MM.1S (cell line): ENCODE measurements at regions not wholly inside any gene's neighbourhood (a gene's known extent, or its start where the extent isn't known, plus 50 kb on each side); places are given as distances from the start of the nearest gene placed in this dataset.
A peak's percentile ranks its signal among the peaks of the same experiment; 100 is the strongest.
"Not testable (repeated sequence)": the region's sequence is repeated elsewhere in the genome, so short reads cannot be mapped to it uniquely, and the experiment has no call there.

ENCODE experiments used
- DNase-seq: peaks from one replicate; pipeline ENCODE4 v3.0.0-alpha.2; 2015
- H2AFZ ChIP-seq: fragments of 300-600 bp; sonication (generic); 2 replicates; pipeline ENCODE4 v1.6.0; 2016; ENCODE audit warnings: antibody characterized with exemption, low read length
- H3F3A ChIP-seq: fragments of 300-600 bp; sonication (generic); 2 replicates; pipeline ENCODE4 v1.6.1; 2016; ENCODE audit warnings: mild to moderate bottlenecking, antibody characterized with exemption, low read length, moderate library complexity, mixed read lengths; ENCODE audit not compliant: insufficient read depth
- H3K27ac ChIP-seq: fragments of 300-600 bp; sonication (generic); 2 replicates; pipeline ENCODE4 v1.5.1; 2016; ENCODE audit warnings: mild to moderate bottlenecking, low read length
- H3K27me3 ChIP-seq: fragments of 300-600 bp; sonication (generic); replicated peaks from 2 replicates; pipeline ENCODE4 v1.6.0; 2016; ENCODE audit warnings: low read length; ENCODE audit not compliant: insufficient read depth
- H3K36me3 ChIP-seq: fragments of 300-600 bp; sonication (generic); replicated peaks from 2 replicates; pipeline ENCODE4 v1.6.1; 2016; ENCODE audit warnings: mild to moderate bottlenecking, low read length, mixed read lengths; ENCODE audit not compliant: insufficient read depth
- H3K4me1 ChIP-seq: fragments of 300-600 bp; sonication (generic); 2 replicates; pipeline ENCODE4 v1.6.1; 2016; ENCODE audit warnings: low read length, mixed read lengths
- H3K4me2 ChIP-seq: fragments of 300-600 bp; sonication (generic); 2 replicates; pipeline ENCODE4 v1.6.0; 2016; ENCODE audit warnings: low read depth, low read length
- H3K4me3 ChIP-seq: fragments of 300-600 bp; sonication (generic); 2 replicates; pipeline ENCODE4 v1.5.1; 2016; ENCODE audit warnings: low read length, mixed read lengths
- H3K79me2 ChIP-seq: fragments of 300-600 bp; sonication (generic); 2 replicates; pipeline ENCODE4 v1.6.1; 2016; ENCODE audit warnings: mixed run types, low read length, mixed read lengths
- H3K9ac ChIP-seq: fragments of 300-600 bp; sonication (generic); 2 replicates; pipeline ENCODE4 v1.6.1; 2016; ENCODE audit warnings: low read length, mixed read lengths
- H3K9me2 ChIP-seq: fragments of 300-600 bp; sonication (generic); replicated peaks from 2 replicates; pipeline ENCODE4 v1.6.1; 2016; ENCODE audit warnings: mild to moderate bottlenecking, low read length, mixed read lengths; ENCODE audit not compliant: insufficient read depth
- H3K9me3 ChIP-seq: fragments of 300-600 bp; sonication (generic); replicated peaks from 2 replicates; pipeline ENCODE4 v1.6.1; 2016; ENCODE audit warnings: mild to moderate bottlenecking, low read length, mixed read lengths; ENCODE audit not compliant: insufficient read depth
- H4K20me1 ChIP-seq: fragments of 300-600 bp; sonication (generic); 2 replicates; pipeline ENCODE4 v1.6.1; 2016; ENCODE audit warnings: mild to moderate bottlenecking, low read length, moderate library complexity, mixed read lengths; ENCODE audit not compliant: insufficient read depth
- EZH2 ChIP-seq: fragments of 300-600 bp; sonication (generic); optimal IDR thresholded peaks from 2 replicates; pipeline ENCODE3; 2017; ENCODE audit warnings: low read depth, mild to moderate bottlenecking, antibody characterized with exemption, low read length, mixed read lengths
- EZH2phosphoT487 ChIP-seq: fragments of 300-600 bp; sonication (generic); IDR thresholded peaks from 2 replicates; pipeline ENCODE4 v1.6.1; 2018; ENCODE audit warnings: antibody characterized with exemption, low read length
- TF ChIP-seq, protein P1 (sequence below): fragments of 300-600 bp; sonication (generic); IDR thresholded peaks from 2 replicates; pipeline ENCODE4 v1.5.1; 2016; ENCODE audit warnings: antibody characterized with exemption, low read length, mixed read lengths

DNA sequence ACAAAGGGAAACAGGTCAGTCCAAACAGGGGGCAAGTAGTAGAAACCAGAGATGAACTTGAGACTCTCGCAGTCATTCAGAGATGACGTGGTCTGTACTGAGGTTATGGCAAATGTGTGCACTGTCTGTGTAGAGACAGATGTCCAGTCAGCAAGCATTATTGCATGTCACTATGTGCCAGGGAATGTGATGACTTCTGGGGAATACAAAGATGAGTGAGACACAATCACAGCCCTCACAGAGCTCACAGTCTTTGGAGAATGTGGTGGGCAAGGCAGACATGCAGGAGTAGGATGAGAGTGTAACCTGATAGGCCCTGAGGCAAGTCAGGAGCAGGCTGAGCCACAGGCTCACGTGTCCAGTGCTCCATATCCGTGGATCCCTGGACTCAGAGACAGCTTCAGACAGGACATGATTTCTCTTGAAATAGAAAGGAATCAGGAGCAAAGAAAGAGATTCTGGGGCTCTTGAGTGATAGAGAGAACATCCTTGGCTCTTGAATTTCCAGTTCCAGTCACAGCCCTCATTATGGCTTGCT, 550.7 kb downstream of the ETS1 start:
- no peak overlapping the region for H2AFZ ChIP-seq

DNA sequence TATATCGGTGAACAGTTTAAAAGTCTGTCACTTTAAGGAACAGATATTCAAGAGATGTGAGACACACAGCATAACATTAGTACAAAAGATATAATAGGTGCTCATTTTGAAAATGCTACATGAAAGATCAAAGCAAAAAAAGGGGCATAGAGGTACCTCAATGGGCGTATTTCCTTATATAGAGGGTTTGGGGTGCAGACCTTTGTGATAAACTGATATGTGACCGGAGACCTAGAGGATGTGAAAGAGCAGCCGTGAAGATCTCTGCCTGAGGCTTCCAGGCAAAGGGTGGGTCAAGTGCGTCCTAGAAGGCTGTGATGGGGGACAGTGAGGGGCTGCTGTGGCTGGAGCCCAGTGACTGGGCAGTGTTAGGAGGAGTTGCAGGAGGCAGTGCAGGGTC, 551.4 kb downstream of the ETS1 start:
- Histone ChIP-seq H3K27me3 (no peaks in the 10 kb centered on the region), H3K79me2 (no peaks in the 10 kb centered on the region), H3K4me2 (no peak overlapping the region)

More for the DNA sequence above, 550.7 kb downstream of the ETS1 start:
- Histone ChIP-seq H3K36me3 (no peaks in the 10 kb centered on the region), H3K79me2 (no peaks in the 10 kb centered on the region), H3K9me3 (no peaks in the 10 kb centered on the region), H3K27ac (no peak overlapping the region), H4K20me1 (no peaks in the 10 kb centered on the region), H3K4me3 (no peak overlapping the region), H3K4me1 (peaks cover 9% of the 10 kb centered on the region), H3K9me2 (no peaks in the 10 kb centered on the region), H3K4me2 (no peak overlapping the region), H3F3A (no peaks in the 10 kb centered on the region), H3K9ac (no peak overlapping the region), H3K27me3 (no peaks in the 10 kb centered on the region)
- TF ChIP-seq EZH2 = no peak
- no peak for TF ChIP-seq EZH2phosphoT487
- TF ChIP-seq, protein P1, sequence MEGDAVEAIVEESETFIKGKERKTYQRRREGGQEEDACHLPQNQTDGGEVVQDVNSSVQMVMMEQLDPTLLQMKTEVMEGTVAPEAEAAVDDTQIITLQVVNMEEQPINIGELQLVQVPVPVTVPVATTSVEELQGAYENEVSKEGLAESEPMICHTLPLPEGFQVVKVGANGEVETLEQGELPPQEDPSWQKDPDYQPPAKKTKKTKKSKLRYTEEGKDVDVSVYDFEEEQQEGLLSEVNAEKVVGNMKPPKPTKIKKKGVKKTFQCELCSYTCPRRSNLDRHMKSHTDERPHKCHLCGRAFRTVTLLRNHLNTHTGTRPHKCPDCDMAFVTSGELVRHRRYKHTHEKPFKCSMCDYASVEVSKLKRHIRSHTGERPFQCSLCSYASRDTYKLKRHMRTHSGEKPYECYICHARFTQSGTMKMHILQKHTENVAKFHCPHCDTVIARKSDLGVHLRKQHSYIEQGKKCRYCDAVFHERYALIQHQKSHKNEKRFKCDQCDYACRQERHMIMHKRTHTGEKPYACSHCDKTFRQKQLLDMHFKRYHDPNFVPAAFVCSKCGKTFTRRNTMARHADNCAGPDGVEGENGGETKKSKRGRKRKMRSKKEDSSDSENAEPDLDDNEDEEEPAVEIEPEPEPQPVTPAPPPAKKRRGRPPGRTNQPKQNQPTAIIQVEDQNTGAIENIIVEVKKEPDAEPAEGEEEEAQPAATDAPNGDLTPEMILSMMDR = no peak
- no peak for DNase-seq

DNA sequence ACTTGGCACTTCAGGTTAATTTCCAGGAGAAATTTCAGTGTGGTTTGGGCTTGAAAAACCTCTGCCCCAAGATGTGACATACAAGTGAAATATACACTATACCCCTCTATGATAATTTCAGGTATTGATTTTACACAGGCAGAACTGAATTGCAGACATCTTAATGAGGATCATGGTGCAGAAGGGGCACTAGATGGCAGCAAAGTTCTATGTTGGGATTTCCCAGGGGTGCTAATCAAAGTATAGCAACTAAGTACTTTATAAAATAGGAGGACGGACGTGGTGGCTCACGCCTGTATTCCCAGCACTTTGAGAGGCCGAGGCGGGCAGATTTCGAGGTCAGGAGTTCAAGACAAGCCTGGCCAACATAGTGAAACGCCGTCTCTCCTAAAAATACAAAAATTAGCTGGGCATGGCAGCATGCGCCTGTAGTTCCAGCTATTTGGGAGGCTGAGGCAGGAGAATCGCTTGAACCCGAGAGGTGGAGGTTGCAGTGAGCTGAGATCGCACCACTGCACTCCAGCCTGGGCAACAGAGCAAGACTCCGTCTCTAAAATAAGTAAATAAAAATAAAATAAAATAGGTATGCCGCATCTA, 555.7 kb downstream of the ETS1 start:
- H3K4me3 ChIP-seq, H3K27me3 ChIP-seq, H3K4me2 ChIP-seq, H3K79me2 ChIP-seq, H3K27ac ChIP-seq, H3K9ac ChIP-seq, H3F3A ChIP-seq, H2AFZ ChIP-seq, H3K9me2 ChIP-seq, H3K9me3 ChIP-seq, H4K20me1 ChIP-seq, H3K36me3 ChIP-seq, H3K4me1 ChIP-seq: not testable (repeated sequence)
- TF ChIP-seq, protein P1 = peak; percentile 73
- peak; percentile 65 for DNase-seq

More for the DNA sequence above, 551.4 kb downstream of the ETS1 start:
- DNase-seq = no peak
- Histone ChIP-seq H3K4me3 (no peak overlapping the region), H3F3A (no peaks in the 10 kb centered on the region), H3K9me2 (no peaks in the 10 kb centered on the region), H3K27ac (no peak overlapping the region), H3K36me3 (no peaks in the 10 kb centered on the region), H3K9ac (no peak overlapping the region), H3K9me3 (no peaks in the 10 kb centered on the region), H3K4me1 (peaks cover 9% of the 10 kb centered on the region), H2AFZ (no peak overlapping the region), H4K20me1 (no peaks in the 10 kb centered on the region)
- TF ChIP-seq EZH2 = no peak
- TF ChIP-seq EZH2phosphoT487 = no peak
- TF ChIP-seq, protein P1 = no peak
